ENCODE measurements at regions not wholly inside any gene's neighbourhood (a gene's known extent, or its start where the extent isn't known, plus 50 kb on each side); places are given as distances from the start of the nearest gene placed in this dataset.
"Not testable (repeated sequence)": the region's sequence is repeated elsewhere in the genome, so short reads cannot be mapped to it uniquely, and the experiment has no call there.

- DNase-seq = no peak
Measured at GRCh38 chr7:42677751-42678699, 233.8 kb downstream of the C7orf25 start.

- no peak for DNase-seq
Measured at GRCh38 chr7:42674541-42674940, 237.3 kb downstream of the C7orf25 start.

- no peak for DNase-seq
Measured at GRCh38 chr7:42673951-42674350, 237.9 kb downstream of the C7orf25 start.

GRCh38 chr7:42672339-42672999 lies 239.4 kb downstream of the C7orf25 start:
- DNase-seq = no peak

- no peak for DNase-seq
Measured at GRCh38 chr7:42671627-42672026, 240.2 kb downstream of the C7orf25 start.

GRCh38 chr7:42666994-42667393 lies 244.9 kb downstream of the C7orf25 start:
- DNase-seq = no peak

GRCh38 chr7:42662862-42663261 lies 249.0 kb downstream of the C7orf25 start:
- DNase-seq = no peak

GRCh38 chr7:42661312-42661711 lies 250.6 kb downstream of the C7orf25 start:
- DNase-seq = no peak

- DNase-seq = no peak
Measured at GRCh38 chr7:42650701-42651100, 261.2 kb downstream of the C7orf25 start.

- DNase-seq = no peak
Measured at GRCh38 chr7:42650171-42650570, 261.7 kb downstream of the C7orf25 start.

GRCh38 chr7:42645906-42646305 lies 266.0 kb downstream of the C7orf25 start:
- no peak for DNase-seq

GRCh38 chr7:42642699-42643098 lies 269.2 kb downstream of the C7orf25 start:
- DNase-seq = no peak

- DNase-seq = no peak
Measured at GRCh38 chr7:42639930-42640329, 271.9 kb downstream of the C7orf25 start.

- not testable (repeated sequence) for DNase-seq
Measured at GRCh38 chr7:42636380-42636779, 275.5 kb downstream of the C7orf25 start.

- no peak for DNase-seq
Measured at GRCh38 chr7:42628054-42628453, 283.8 kb downstream of the C7orf25 start.

GRCh38 chr7:42627626-42628025 lies 284.2 kb downstream of the C7orf25 start:
- DNase-seq = no peak

GRCh38 chr7:42627101-42627500 lies 284.8 kb downstream of the C7orf25 start:
- DNase-seq = no peak

- no peak for DNase-seq
Measured at GRCh38 chr7:42625421-42625820, 286.4 kb downstream of the C7orf25 start.

- DNase-seq = no peak
Measured at GRCh38 chr7:42624471-42624870, 287.4 kb downstream of the C7orf25 start.

- DNase-seq = no peak
Measured at GRCh38 chr7:42621543-42622219, 290.2 kb downstream of the C7orf25 start.

- DNase-seq = no peak
Measured at GRCh38 chr7:42618651-42619360, 293.1 kb downstream of the C7orf25 start.

- DNase-seq = no peak
Measured at GRCh38 chr7:42617806-42618457, 293.9 kb downstream of the C7orf25 start.

All from activated CD4-positive, alpha-beta T cell treated with anti-CD3 and anti-CD28 coated beads, Interleukin-2, amount 50 U/mL, for 48 hours (primary cell).